Motor neuron (in vitro differentiated cells): ENCODE measurements at regions not wholly inside any gene's neighbourhood (a gene's known extent, or its start where the extent isn't known, plus 50 kb on each side); places are given as distances from the start of the nearest gene placed in this dataset.
"Not testable (repeated sequence)": the region's sequence is repeated elsewhere in the genome, so short reads cannot be mapped to it uniquely, and the experiment has no call there.

Experiments used
- ATAC-seq, 8 experiments: fragments of 200-7000 bp; cut with Tn5 transposase; replicated peaks in 6 of 8; 2 replicates each; pipeline ENCODE4 v1.8.0; 2021; ENCODE audit warnings: mild to moderate bottlenecking in 8 of 8, moderate library complexity in 8 of 8
- H3K27ac ChIP-seq, 2 donors: fragments of 250-450 bp; sonication (Bioruptor Pico); 2 replicates each; pipeline ENCODE4 v1.9.0; 2021; ENCODE audit warnings: antibody characterized with exemption in 2 of 2, mild to moderate bottlenecking in 2 of 2, moderate library complexity in 1 of 2
- H3K4me1 ChIP-seq, 2 donors: fragments of 250-450 bp; sonication (Bioruptor Pico); replicated peaks in 1 of 2; 2 replicates each; pipeline ENCODE4 v1.6.1; 2021; ENCODE audit warnings: antibody characterized with exemption in 2 of 2, mild to moderate bottlenecking in 2 of 2, moderate library complexity in 1 of 2
- H3K4me3 ChIP-seq, 5 donors: fragments of 250-450 bp; sonication (Bioruptor Pico); 2 replicates each; pipeline ENCODE4 v1.9.0; 2021; ENCODE audit warnings: antibody characterized with exemption in 5 of 5, mild to moderate bottlenecking in 5 of 5, moderate library complexity in 4 of 5
- WGBS, 10 experiments: fragments of 450-650 bp; shearing (Covaris generic); methylation state at CpG; one replicate each; pipeline ENCODE4 v1.0.0; 2022; 5-methylcytosine and 5-hydroxymethylcytosine counted together
- in situ Hi-C, 9 experiments: fragments of 400-800 bp; cut with MboI; loops; one replicate each; pipeline ENCODE4 v1.15.0; 2021; ENCODE audit warnings: low sequenced_read_pairs in 9 of 9, low pct_unique_long_range_greater_than_20kb in 2 of 9; ENCODE audit not compliant: unreplicated experiment in 9 of 9

DNA sequence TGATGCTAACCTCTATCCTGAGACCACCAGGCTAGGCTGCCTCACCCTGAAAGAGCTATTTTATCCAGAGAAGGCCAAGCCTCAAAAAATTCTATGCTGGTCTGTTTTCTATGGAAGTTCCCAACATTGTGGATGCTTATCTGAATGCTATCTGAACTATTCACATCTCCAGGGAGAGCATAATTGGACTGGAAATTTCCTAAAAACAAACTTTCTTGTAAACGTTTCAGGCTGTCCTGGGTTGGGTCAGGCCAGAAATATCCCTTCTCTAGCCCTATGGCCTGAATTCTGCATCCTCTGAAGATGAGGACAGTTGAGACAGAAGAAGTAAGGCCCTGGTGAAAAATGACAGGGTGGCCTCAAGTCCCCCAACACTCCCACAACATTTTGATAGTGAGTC is 706.4 kb upstream of the NR2F2 start:
- 9 to 100% (median 54%) methylated on average over 1 of the region's 1 CpG for WGBS, 10 experiments
- H3K4me3 ChIP-seq = no peak overlapping the region
- H3K4me1 ChIP-seq = peaks cover 13 to 16% of the 10 kb centered on the region in 2 donors
- in situ Hi-C loops = no loop called here
- ATAC-seq = no peak
- H3K27ac ChIP-seq = no peak overlapping the region

DNA sequence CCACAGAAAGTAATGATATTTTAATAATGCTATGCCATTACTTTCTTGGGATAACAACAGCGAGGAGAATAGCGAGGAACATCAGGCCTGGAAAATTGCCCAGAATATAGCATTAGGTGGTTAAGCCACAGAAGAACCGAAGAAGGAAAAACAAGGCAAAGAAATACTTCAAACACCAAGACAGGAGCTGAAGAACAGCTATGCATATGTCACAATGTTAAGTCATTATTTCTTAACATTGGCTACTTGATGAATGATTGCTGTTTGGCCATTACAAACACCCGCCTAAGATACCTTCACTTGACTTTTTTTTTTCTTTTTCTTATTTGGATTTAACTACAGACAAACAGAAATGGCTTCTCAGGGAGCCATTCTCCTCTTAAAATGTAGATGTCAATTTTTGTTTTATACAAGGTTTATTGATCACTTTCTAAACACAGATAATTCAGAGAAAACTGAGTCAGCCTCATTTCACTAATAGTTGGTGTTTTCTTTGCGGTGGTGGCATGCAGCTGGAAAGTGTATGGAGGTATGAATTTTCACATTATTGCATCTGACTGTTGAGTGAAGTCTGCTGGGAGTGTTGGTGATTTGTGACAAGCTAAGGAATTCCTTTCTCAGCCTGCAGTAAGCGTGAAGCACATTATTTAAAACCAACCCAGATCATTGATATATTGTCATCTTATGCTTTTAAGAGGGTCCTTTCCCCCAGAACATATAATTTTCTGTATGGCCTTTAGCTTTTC is 705.7 kb upstream of the NR2F2 start:
- ATAC-seq = no peak
- in situ Hi-C loops = no loop called here
- peaks cover 13 to 16% of the 10 kb centered on the region in 2 donors for H3K4me1 ChIP-seq
- H3K27ac ChIP-seq = no peak overlapping the region
- H3K4me3 ChIP-seq = no peak overlapping the region
- 60 to 100% (median 82%) methylated on average over 2 to 6 of the region's 6 CpGs for WGBS, 10 experiments

- H3K27ac ChIP-seq = no peak overlapping the region
- H3K4me3 ChIP-seq = no peak overlapping the region
- WGBS, 10 experiments = 20 to 80% (median 50%) methylated on average over 1 to 15 of the region's 15 CpGs
- in situ Hi-C loops = no loop called here
- peaks cover 13 to 16% of the 10 kb centered on the region in 2 donors for H3K4me1 ChIP-seq
- ATAC-seq = peak in 2 of 8 experiments; percentile 32 to 35
These were observed 703.8 kb upstream of the NR2F2 start for GRCh38 chr15:95626501-95627361.

GRCh38 chr15:95629503-95630168 is 700.9 kb upstream of the NR2F2 start:
- 60 to 100% (median 90%) methylated on average over 1 to 5 of the region's 5 CpGs for WGBS, 10 experiments
- in situ Hi-C loops = no loop called here
- no peak for ATAC-seq
- H3K4me3 ChIP-seq = no peak overlapping the region
- H3K27ac ChIP-seq = no peak overlapping the region
- H3K4me1 ChIP-seq = peaks cover 11 to 18% of the 10 kb centered on the region in 2 donors

- WGBS, 10 experiments = 0 to 100% (median 90%) methylated on average over 1 of the region's 1 CpG; no CpG with 5 or more reads in 1 of the 10 experiments
- no peak overlapping the region for H3K27ac ChIP-seq
- ATAC-seq = no peak
- in situ Hi-C loops = no loop called here
- H3K4me1 ChIP-seq = peaks cover 9 to 14% of the 10 kb centered on the region in 2 donors
- no peak overlapping the region for H3K4me3 ChIP-seq
These were observed 699.8 kb upstream of the NR2F2 start for GRCh38 chr15:95630683-95631082.

- ATAC-seq = no peak
- in situ Hi-C loops = no loop called here
- 10 to 100% (median 83%) methylated on average over 1 to 2 of the region's 2 CpGs; no CpG with 5 or more reads in 1 of the 10 experiments for WGBS, 10 experiments
These were observed 694.8 kb upstream of the NR2F2 start for GRCh38 chr15:95635666-95636065.

GRCh38 chr15:95636107-95636506 is 694.4 kb upstream of the NR2F2 start:
- in situ Hi-C loops = no loop called here
- ATAC-seq = no peak
- Histone ChIP-seq H3K27ac (no peak overlapping the region), H3K4me3 (no peak overlapping the region), H3K4me1 (peaks cover 0 to 3% of the 10 kb centered on the region in 2 donors)
- WGBS, 10 experiments = 20 to 100% (median 80%) methylated on average over 1 to 4 of the region's 4 CpGs; no CpG with 5 or more reads in 3 of the 10 experiments

More at GRCh38 chr15:95635666-95636065, 694.8 kb upstream of the NR2F2 start:
- H3K4me1 ChIP-seq = peaks cover 0 to 3% of the 10 kb centered on the region in 2 donors
- no peak overlapping the region for H3K4me3 ChIP-seq
- H3K27ac ChIP-seq = no peak overlapping the region

DNA sequence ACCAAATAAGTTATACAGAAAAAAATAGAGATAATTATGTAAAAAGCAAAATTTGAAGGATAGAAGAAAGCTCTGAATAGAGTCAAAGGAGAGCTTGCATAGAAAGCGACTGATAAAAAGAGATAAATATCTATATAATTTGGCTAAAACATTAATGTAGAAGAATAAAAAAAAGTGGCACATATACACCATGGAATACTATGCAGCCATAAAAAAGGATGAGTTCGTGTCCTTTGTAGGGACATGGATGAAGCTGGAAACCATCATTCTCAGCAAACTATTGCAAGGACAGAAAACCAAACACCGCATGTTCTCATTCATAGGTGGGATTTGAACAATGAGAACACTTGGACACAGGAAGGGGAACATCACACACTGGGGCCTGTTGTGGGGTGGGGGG is 693.3 kb upstream of the NR2F2 start:
- ATAC-seq, H3K4me1 ChIP-seq, H3K4me3 ChIP-seq, H3K27ac ChIP-seq, in situ Hi-C loops: not testable (repeated sequence)
- WGBS, 10 experiments = 61 to 100% (median 75%) methylated on average over 1 to 3 of the region's 3 CpGs; no CpG with 5 or more reads in 3 of the 10 experiments

GRCh38 chr15:95639208-95639607 is 691.3 kb upstream of the NR2F2 start:
- H3K27ac ChIP-seq = no peak overlapping the region
- peaks cover 0 to 3% of the 10 kb centered on the region in 2 donors for H3K4me1 ChIP-seq
- no peak overlapping the region for H3K4me3 ChIP-seq
- in situ Hi-C loops = no loop called here
- WGBS, 10 experiments = 67 to 100% (median 83%) methylated on average over 1 to 4 of the region's 4 CpGs; no CpG with 5 or more reads in 1 of the 10 experiments
- ATAC-seq = no peak

DNA sequence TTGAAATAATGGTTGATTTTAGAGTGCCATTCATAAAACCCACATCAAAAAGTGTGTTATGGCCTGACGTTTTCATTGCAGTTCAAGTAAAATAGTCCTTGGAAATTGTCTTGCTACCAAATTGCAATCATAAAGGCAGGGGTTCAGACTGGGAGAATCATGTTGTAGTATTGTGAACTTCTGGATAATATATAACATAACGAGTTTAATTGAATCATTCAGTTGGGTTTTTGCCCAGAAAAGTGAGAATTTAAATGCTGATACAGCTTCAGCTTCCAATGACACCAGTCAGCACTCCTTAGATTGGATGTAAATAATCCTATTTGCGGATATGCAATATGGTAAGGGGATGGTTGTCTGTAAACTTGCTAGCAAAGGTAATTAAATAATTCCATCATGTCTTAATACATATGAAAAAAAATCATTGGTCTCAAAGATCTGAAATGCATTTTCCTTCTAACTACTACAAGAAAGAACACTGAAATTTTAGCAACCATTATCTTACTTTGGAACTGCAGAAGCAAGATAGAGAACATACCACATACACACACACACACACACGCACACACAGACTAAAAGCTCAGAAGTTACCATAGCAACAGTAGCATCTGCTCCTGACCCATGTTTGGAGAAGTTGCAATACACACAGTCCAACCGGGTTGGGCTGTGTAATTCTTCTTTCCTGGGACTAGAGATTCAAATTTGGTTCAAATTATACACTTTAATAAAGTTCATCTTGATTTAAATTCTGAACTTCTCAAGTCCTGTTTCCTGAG is 686.2 kb upstream of the NR2F2 start:
- WGBS, 10 experiments = 21 to 100% (median 81%) methylated on average over 1 to 5 of the region's 5 CpGs; no CpG with 5 or more reads in 1 of the 10 experiments

GRCh38 chr15:95645791-95646338 is 684.6 kb upstream of the NR2F2 start:
- 0 to 100% (median 68%) methylated on average over 1 to 3 of the region's 4 CpGs; no CpG with 5 or more reads in 2 of the 10 experiments for WGBS, 10 experiments
- Histone ChIP-seq H3K27ac (no peak overlapping the region), H3K4me3 (no peak overlapping the region), H3K4me1 (peaks cover 4 to 25% of the 10 kb centered on the region in 2 donors)
- in situ Hi-C loops = no loop called here
- no peak for ATAC-seq

More for the DNA sequence above, 686.2 kb upstream of the NR2F2 start:
- Histone ChIP-seq H3K27ac (no peak overlapping the region), H3K4me3 (no peak overlapping the region), H3K4me1 (peaks cover 4 to 25% of the 10 kb centered on the region in 2 donors)
- ATAC-seq = peak in 4 of 8 experiments; percentile 39 to 56 (median 45)
- in situ Hi-C loops = no loop called here
